PC-3 (cell line): ENCODE measurements at regions not wholly inside any gene's neighbourhood (a gene's known extent, or its start where the extent isn't known, plus 50 kb on each side); places are given as distances from the start of the nearest gene placed in this dataset.

Experiments used
- CTCF ChIP-seq: fragments of 300-600 bp; sonication (generic); conservative IDR thresholded peaks from 2 replicates; pipeline ENCODE4 v1.5.1; 2017; ENCODE audit warnings: antibody characterized with exemption, low read depth, mild to moderate bottlenecking, low read length
- EZH2 ChIP-seq: fragments of 300-600 bp; sonication (generic); IDR thresholded peaks from one replicate; pipeline ENCODE4 v1.6.1; 2017; ENCODE audit warnings: antibody characterized with exemption, mild to moderate bottlenecking, low read length; ENCODE audit not compliant: unreplicated experiment
- EZH2phosphoT487 ChIP-seq: fragments of 300-600 bp; sonication (generic); IDR thresholded peaks from 2 replicates; pipeline ENCODE4 v1.6.1; 2018; ENCODE audit warnings: mild to moderate bottlenecking, antibody characterized with exemption, low read length, borderline replicate concordance

- no peak for TF ChIP-seq CTCF
- no peak for TF ChIP-seq EZH2
- no peak for TF ChIP-seq EZH2phosphoT487
Measured at GRCh38 chr2:54364409-54364808, 91.7 kb upstream of the SPTBN1 start.
